HG02678 (cell line): ENCODE measurements at regions not wholly inside any gene's neighbourhood (a gene's known extent, or its start where the extent isn't known, plus 50 kb on each side); places are given as distances from the start of the nearest gene placed in this dataset.
"Not testable (repeated sequence)": the region's sequence is repeated elsewhere in the genome, so short reads cannot be mapped to it uniquely, and the experiment has no call there.

ENCODE experiments used
- ATAC-seq: cut with Tn5 transposase; IDR thresholded peaks from one replicate; pipeline ENCODE4 v1.9.1; 2021; ENCODE audit warnings: mild to moderate bottlenecking, moderate library complexity; ENCODE audit not compliant: unreplicated experiment

GRCh38 chr1:146654763-146655162 lies 283.4 kb upstream of the NBPF12 start:
- ATAC-seq: not testable (repeated sequence)

- not testable (repeated sequence) for ATAC-seq
Observed at GRCh38 chr1:146645978-146646604, 292.0 kb upstream of the NBPF12 start.

- not testable (repeated sequence) for ATAC-seq
Observed at GRCh38 chr1:146641534-146641933, 296.6 kb upstream of the NBPF12 start.

GRCh38 chr1:146640671-146641070 lies 297.5 kb upstream of the NBPF12 start:
- ATAC-seq: not testable (repeated sequence)

- ATAC-seq: not testable (repeated sequence)
Observed at GRCh38 chr1:146630302-146630701, 307.8 kb upstream of the NBPF12 start.

- not testable (repeated sequence) for ATAC-seq
Observed at GRCh38 chr1:146618582-146618981, 319.5 kb upstream of the NBPF12 start.

GRCh38 chr1:146604681-146605080 lies 333.4 kb upstream of the NBPF12 start:
- not testable (repeated sequence) for ATAC-seq

- ATAC-seq: not testable (repeated sequence)
Observed at GRCh38 chr1:146600720-146601307, 337.3 kb upstream of the NBPF12 start.

- not testable (repeated sequence) for ATAC-seq
Observed at GRCh38 chr1:146599906-146600305, 338.2 kb upstream of the NBPF12 start.

- not testable (repeated sequence) for ATAC-seq
Observed at GRCh38 chr1:146581229-146581628, 352.4 kb upstream of the NOTCH2NLA start.

GRCh38 chr1:146567541-146567940 lies 338.7 kb upstream of the NOTCH2NLA start:
- not testable (repeated sequence) for ATAC-seq

- ATAC-seq: not testable (repeated sequence)
Observed at GRCh38 chr1:146558032-146558431, 329.2 kb upstream of the NOTCH2NLA start.

- not testable (repeated sequence) for ATAC-seq
Observed at GRCh38 chr1:146556405-146556804, 327.6 kb upstream of the NOTCH2NLA start.

GRCh38 chr1:146552414-146552813 lies 323.6 kb upstream of the NOTCH2NLA start:
- ATAC-seq: not testable (repeated sequence)

GRCh38 chr1:146548684-146549083 lies 319.9 kb upstream of the NOTCH2NLA start:
- not testable (repeated sequence) for ATAC-seq

GRCh38 chr1:146546189-146546588 lies 317.4 kb upstream of the NOTCH2NLA start:
- ATAC-seq: not testable (repeated sequence)

- ATAC-seq: not testable (repeated sequence)
Observed at GRCh38 chr1:146537775-146538373, 309.1 kb upstream of the NOTCH2NLA start.

GRCh38 chr1:146536028-146536427 lies 307.2 kb upstream of the NOTCH2NLA start:
- ATAC-seq: not testable (repeated sequence)

GRCh38 chr1:146535575-146535974 lies 306.8 kb upstream of the NOTCH2NLA start:
- ATAC-seq: not testable (repeated sequence)

GRCh38 chr1:146530958-146531357 lies 302.1 kb upstream of the NOTCH2NLA start:
- not testable (repeated sequence) for ATAC-seq

GRCh38 chr1:146522812-146523211 lies 294.0 kb upstream of the NOTCH2NLA start:
- ATAC-seq: not testable (repeated sequence)

- not testable (repeated sequence) for ATAC-seq
Observed at GRCh38 chr1:146522345-146522744, 293.5 kb upstream of the NOTCH2NLA start.
